Large intestine (tissue), 3 donors: ENCODE measurements at regions not wholly inside any gene's neighbourhood (a gene's known extent, or its start where the extent isn't known, plus 50 kb on each side); places are given as distances from the start of the nearest gene placed in this dataset.

Source experiments
- DNase-seq, 2 donors: peaks; one replicate each; pipeline versions ENCODE4 v3.0.0 to v3.0.0-alpha.2; 2013
- H3K27ac ChIP-seq: one replicate; pipeline ENCODE4 v1.5.1; 2013; ENCODE audit warnings: low read length
- H3K27me3 ChIP-seq: 2 replicates; pipeline ENCODE4 v1.6.1; 2013; ENCODE audit warnings: low read length; ENCODE audit not compliant: control insufficient read depth, insufficient read depth
- H3K36me3 ChIP-seq: 2 replicates; pipeline ENCODE4 v1.6.1; 2013; ENCODE audit warnings: low read length; ENCODE audit not compliant: control insufficient read depth, insufficient read depth
- H3K4me1 ChIP-seq: one replicate; pipeline ENCODE4 v1.6.1; 2013; ENCODE audit warnings: low read length; ENCODE audit not compliant: control insufficient read depth, insufficient read depth
- H3K4me3 ChIP-seq: one replicate; pipeline ENCODE4 v1.5.1; 2013; ENCODE audit warnings: low read length
- H3K9me3 ChIP-seq: one replicate; pipeline ENCODE4 v1.6.1; 2013; ENCODE audit warnings: mild to moderate bottlenecking, low read depth, low read length, moderate library complexity; ENCODE audit not compliant: control insufficient read depth
- WGBS: methylation state at CpG from one replicate; pipeline ENCODE4 v1.1.5; 2013; ENCODE audit warnings: low lambda C conversion rate; ENCODE audit not compliant: insufficient coverage; 5-methylcytosine and 5-hydroxymethylcytosine counted together

DNA sequence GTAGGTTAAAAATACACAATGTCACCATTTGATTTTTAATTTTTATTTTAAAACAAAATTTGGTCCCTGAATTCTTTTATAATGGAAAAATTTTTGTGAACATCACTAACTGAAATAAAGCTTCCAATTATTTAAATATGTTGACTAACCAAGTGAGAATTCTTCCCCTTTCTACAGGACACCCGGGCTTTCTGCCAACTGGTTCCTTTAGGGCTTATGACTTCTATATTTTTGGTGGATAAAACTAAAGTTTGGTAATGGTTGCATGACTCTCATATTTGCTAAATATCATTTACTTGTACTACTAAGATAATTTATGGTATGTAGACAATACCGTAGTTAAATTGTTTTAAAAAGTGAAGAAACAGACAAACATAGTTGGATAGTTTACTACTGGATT, 291.0 kb upstream of the DOK6 start:
- 17% methylated on average over 1 of the region's 2 CpGs for WGBS
- Histone ChIP-seq H3K4me1 (no peaks in the 10 kb centered on the region), H3K36me3 (no peaks in the 10 kb centered on the region), H3K27me3 (no peaks in the 10 kb centered on the region), H3K27ac (no peak overlapping the region), H3K4me3 (no peak overlapping the region), H3K9me3 (no peaks in the 10 kb centered on the region)
- no peak for DNase-seq

DNA sequence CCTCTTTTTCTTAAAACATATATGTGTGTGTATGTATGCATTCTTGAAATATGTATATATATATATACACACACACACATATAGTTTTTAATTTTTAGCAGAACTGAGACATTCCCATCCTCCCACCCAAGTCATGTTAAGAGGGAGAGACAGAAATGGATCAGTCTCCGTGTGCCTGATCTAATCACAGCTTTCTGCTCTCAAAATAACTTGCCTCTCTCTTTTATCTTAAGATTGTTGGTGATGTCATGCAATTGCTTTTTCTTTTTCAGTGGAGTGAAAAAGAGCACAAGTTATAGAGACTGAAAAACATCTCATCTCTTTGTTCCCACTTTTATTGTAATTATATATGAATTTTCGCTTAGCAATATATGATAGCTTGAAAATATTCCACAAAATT, 279.9 kb upstream of the DOK6 start:
- H3K4me3 ChIP-seq, result no peak overlapping the region
- DNase-seq, result no peak
- H3K9me3 ChIP-seq, result no peaks in the 10 kb centered on the region
- no peaks in the 10 kb centered on the region for H3K36me3 ChIP-seq
- no peaks in the 10 kb centered on the region for H3K27me3 ChIP-seq
- H3K27ac ChIP-seq, result no peak overlapping the region
- 100% methylated on average over 1 of the region's 2 CpGs for WGBS
- no peaks in the 10 kb centered on the region for H3K4me1 ChIP-seq

DNA sequence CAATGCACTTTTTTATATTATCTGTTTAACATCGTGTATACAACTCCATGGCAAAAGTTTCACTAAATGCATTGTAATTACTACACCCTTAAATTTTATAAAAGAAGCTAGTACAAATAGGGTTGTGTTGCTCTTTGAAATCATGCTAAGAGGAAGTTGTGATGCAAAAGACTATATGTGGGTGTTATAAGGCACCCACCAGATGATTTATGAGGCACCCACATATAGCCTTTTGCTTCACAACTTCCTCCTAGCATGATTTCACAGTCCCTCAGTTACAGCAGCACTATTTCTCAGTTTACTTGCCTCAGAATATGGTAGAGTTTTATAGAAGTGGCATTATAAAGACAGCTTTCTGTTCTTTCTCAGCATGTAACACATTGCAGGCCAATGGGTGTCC, 277.3 kb upstream of the DOK6 start:
- Histone ChIP-seq H3K4me1 (no peaks in the 10 kb centered on the region), H3K9me3 (no peaks in the 10 kb centered on the region), H3K36me3 (no peaks in the 10 kb centered on the region), H3K4me3 (no peak overlapping the region), H3K27ac (no peak overlapping the region), H3K27me3 (no peaks in the 10 kb centered on the region)
- whole genome bisulfite sequencing, result 71% methylated on average over 1 of the region's 1 CpG
- DNase-seq, result no peak

DNA sequence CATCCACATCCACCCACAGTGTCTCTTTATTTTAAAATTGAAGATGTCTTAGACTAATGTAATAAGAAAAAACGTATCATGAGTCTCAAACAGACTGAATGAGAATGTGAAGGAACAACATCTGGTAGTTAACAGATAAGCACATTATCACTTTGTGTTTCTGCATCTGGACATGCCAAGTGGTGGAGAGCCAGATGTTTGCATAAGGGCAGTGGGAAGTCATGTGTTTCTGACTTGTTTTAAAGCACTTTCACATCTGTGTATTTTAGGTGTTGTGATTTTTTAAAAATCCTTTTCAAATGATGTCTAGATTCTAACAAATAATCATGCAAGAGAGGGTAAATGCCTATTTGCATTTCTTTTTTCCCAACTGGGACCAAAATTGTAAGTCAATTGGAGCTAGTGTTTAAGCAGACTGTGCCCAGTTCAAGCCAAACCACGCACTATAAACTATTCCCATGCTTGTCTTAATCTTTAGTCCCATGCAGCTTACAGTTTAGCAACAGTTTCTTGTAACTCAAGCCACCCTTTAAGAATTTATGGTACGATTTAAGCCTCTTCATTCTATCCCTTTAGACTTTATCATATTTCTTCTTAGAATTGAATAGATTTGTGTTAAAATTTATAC, 272.7 kb upstream of the DOK6 start:
- Histone ChIP-seq H3K9me3 (no peaks in the 10 kb centered on the region), H3K36me3 (no peaks in the 10 kb centered on the region), H3K4me3 (no peak overlapping the region), H3K27me3 (no peaks in the 10 kb centered on the region), H3K4me1 (no peaks in the 10 kb centered on the region), H3K27ac (no peak overlapping the region)
- 83% methylated on average over 2 of the region's 3 CpGs for WGBS
- no peak for DNase-seq

DNA sequence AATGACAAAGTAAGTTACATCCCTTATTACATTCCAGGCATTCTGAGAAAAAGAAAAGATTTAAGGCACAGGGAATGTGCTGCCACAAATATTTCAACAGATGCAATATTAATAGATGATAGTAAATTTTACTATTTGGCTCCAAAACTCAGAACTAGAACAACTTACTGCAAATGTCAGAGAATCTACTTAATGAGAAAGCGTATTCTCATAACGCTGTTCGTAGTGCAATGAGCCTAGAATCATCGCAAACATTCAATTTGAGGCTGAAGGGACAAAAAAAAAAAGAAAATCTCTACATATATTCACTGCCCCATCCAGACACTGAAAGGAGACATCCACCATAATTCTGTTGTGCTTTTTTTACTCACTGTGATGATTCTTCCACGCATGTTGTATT, 272.1 kb upstream of the DOK6 start:
- Histone ChIP-seq H3K27me3 (no peaks in the 10 kb centered on the region), H3K36me3 (no peaks in the 10 kb centered on the region), H3K4me1 (no peaks in the 10 kb centered on the region), H3K4me3 (no peak overlapping the region), H3K9me3 (no peaks in the 10 kb centered on the region), H3K27ac (no peak overlapping the region)
- DNase-seq, result no peak
- 90% methylated on average over 2 of the region's 5 CpGs for WGBS

DNA sequence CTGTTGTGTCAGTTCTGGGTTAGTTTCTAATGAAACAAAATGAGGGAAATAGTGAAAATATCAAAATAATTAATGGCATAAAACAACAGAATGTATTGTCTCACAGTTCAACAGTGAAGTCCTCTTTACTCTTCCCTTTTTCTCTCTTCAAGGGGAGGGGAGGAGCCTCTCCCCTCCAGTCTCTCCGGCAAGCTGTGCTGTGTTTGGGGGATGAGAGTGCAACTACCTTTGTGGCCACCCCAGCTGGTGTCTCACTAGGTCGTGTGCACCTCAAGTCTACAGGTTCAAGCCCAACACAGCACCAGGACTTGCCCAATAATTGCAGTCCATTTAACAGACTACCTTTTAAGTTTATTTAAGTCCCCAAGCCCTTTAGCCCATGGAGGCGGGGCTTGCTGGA, 271.7 kb upstream of the DOK6 start:
- Histone ChIP-seq H3K9me3 (no peaks in the 10 kb centered on the region), H3K27me3 (no peaks in the 10 kb centered on the region), H3K4me1 (no peaks in the 10 kb centered on the region), H3K36me3 (no peaks in the 10 kb centered on the region), H3K27ac (no peak overlapping the region), H3K4me3 (no peak overlapping the region)
- no peak for DNase-seq
- WGBS, result no CpG with 5 or more reads among the region's 3 CpGs

DNA sequence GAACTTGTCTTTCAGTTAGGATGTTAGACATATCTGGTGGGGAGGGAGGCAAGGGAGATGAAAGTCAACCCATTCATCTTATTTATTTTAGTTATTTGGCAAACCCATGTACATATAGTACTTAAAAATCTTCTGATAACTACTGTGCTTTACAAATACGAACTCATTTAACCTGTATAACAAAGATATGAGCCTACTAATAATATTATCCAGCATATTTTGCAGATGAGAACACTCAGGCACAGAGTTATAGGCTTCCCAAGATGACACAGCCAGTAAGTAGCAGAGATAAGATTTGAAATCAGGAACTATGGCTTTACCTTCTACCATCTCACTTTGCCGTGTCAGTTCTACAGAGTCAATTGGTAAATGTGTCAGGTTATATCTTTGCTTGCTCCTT, 262.6 kb upstream of the DOK6 start:
- no peak for DNase-seq
- WGBS, result no CpG with 5 or more reads among the region's 2 CpGs
- Histone ChIP-seq H3K4me1 (no peaks in the 10 kb centered on the region), H3K9me3 (no peaks in the 10 kb centered on the region), H3K27ac (no peak overlapping the region), H3K27me3 (no peaks in the 10 kb centered on the region), H3K4me3 (no peak overlapping the region), H3K36me3 (no peaks in the 10 kb centered on the region)

DNA sequence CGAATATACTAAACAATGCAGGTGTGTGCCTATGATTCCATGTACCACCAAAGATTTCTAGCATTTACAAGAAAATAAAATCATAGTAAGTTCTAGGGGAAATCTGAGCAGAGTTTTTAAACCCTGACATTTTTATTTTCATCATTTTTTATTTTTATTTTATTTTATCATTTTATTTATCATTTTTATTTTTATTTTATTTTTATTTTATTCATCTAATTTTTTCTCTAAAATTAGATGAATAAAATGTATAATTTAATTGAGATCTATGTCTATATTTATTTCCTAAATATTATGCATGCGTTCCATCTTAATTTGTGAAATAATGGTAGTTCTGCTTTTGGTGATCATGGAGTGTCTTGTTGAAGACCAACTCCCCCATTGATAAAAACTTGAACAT, 257.6 kb upstream of the DOK6 start:
- H3K4me1 ChIP-seq, result no peaks in the 10 kb centered on the region
- no peak overlapping the region for H3K4me3 ChIP-seq
- H3K27ac ChIP-seq, result no peak overlapping the region
- no peaks in the 10 kb centered on the region for H3K27me3 ChIP-seq
- 90% methylated on average over 2 of the region's 2 CpGs for WGBS
- H3K36me3 ChIP-seq, result no peaks in the 10 kb centered on the region
- DNase-seq, result no peak
- no peaks in the 10 kb centered on the region for H3K9me3 ChIP-seq

DNA sequence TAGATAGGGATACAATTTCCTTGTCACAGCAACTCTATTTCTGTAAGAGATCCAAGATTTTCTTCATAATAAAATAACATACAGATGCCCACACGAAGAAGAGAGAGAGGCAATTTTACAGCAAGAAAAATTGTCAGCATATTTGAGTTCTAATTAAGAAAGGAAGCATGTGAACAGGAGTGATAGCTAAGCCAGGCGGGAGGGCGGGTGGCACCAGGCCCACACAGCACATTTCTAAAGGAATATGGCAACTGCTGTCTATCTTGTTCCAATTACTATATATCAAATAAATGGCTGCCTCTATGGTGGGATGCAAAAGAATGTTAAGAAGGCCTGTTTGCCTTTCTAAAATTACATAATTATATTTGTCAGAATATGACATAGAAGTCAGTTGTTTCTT, 248.3 kb upstream of the DOK6 start:
- Histone ChIP-seq H3K27ac (no peak overlapping the region), H3K27me3 (no peaks in the 10 kb centered on the region), H3K4me1 (no peaks in the 10 kb centered on the region), H3K9me3 (no peaks in the 10 kb centered on the region), H3K36me3 (no peaks in the 10 kb centered on the region), H3K4me3 (no peak overlapping the region)
- 83% methylated on average over 1 of the region's 3 CpGs for WGBS
- no peak for DNase-seq

DNA sequence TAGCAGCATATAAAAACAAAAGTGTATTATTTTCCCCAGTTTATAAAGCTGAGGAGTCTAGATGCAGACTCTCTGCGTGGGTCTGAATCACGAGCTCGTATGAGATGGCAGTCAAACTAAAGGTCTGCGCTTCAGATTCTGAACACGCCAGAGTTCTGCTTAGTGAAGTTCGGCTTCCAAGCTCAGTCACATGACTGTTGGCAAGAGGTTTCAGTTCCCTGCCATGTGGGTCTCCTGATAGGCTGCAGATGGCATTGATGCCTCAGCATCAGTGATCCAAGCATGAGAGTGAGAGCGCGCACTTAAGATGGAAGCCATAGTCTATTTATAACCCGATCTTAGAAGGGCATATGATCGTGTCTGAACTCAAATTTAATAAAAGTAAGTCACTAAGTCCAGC, 242.8 kb upstream of the DOK6 start:
- Histone ChIP-seq H3K9me3 (no peaks in the 10 kb centered on the region), H3K27me3 (no peaks in the 10 kb centered on the region), H3K27ac (no peak overlapping the region), H3K36me3 (no peaks in the 10 kb centered on the region), H3K4me3 (no peak overlapping the region), H3K4me1 (no peaks in the 10 kb centered on the region)
- WGBS, result no CpG with 5 or more reads among the region's 10 CpGs
- DNase-seq, result no peak

DNA sequence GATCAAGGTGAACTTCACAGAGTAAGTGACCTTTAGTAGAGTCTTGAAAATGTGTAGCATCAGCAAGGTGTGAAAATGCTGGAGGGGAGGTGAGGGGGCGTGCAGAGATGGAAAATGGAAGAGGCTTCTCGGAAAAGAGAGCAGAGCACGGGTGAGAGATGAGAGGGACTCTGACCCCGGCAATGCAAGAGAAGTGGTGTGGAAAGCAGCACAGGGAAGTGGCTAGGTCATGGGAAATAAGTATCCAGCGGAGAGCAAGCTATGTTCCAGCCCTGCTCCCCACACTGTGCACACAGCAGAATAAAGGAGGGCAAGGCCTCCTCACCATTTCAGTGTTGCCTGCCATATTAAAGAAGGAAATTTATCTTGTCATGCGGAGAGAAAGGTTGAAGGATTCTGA, 241.7 kb upstream of the DOK6 start:
- H3K27me3 ChIP-seq, result no peaks in the 10 kb centered on the region
- no peak overlapping the region for H3K27ac ChIP-seq
- H3K4me3 ChIP-seq, result no peak overlapping the region
- no peaks in the 10 kb centered on the region for H3K4me1 ChIP-seq
- no CpG with 5 or more reads among the region's 6 CpGs for WGBS
- no peak for DNase-seq
- no peaks in the 10 kb centered on the region for H3K9me3 ChIP-seq
- no peaks in the 10 kb centered on the region for H3K36me3 ChIP-seq
